GM12878 (cell line): ENCODE measurements at regions not wholly inside any gene's neighbourhood (a gene's known extent, or its start where the extent isn't known, plus 50 kb on each side); places are given as distances from the start of the nearest gene placed in this dataset.
A peak's percentile ranks its signal among the peaks of the same experiment; 100 is the strongest.

ENCODE experiments used
- ATAC-seq: fragments of 200-7000 bp; cut with Tn5 transposase; 3 replicates; pipeline ENCODE4 v1.9.1; 2020; ENCODE audit warnings: mild to moderate bottlenecking, moderate library complexity
- BruUV-seq: library from RNA; stranded (reverse); fragments of 400-500 nt; replicated peaks from 2 replicates; lab custom pipeline; 2021; lab: Mats Ljungman, UMichigan
- CTCF ChIA-PET: fragments of 300-600 bp; sonication (Branson Sonifier 250); formaldehyde crosslinking; extraction: SDS; loops from one replicate; lab custom pipeline; 2021; ENCODE audit warnings: inconsistent platforms; lab: Yijun Ruan, JAX
- POLR2A ChIA-PET: fragments of 350-600 bp; formaldehyde crosslinking; extraction: SDS; loops from one replicate; lab custom pipeline; 2021; ENCODE audit warnings: inconsistent platforms; lab: Charles Lee
- RAD21 ChIA-PET: fragments of 300-600 bp; sonication (Branson Sonifier 250); formaldehyde crosslinking; loops from one replicate; lab custom pipeline; 2023; ENCODE audit warnings: antibody characterized with exemption; ENCODE audit not compliant: unreplicated experiment; lab: Charles Lee
- SMC1A ChIA-PET: fragments of 300-600 bp; sonication (Branson Sonifier 250); formaldehyde crosslinking; loops from one replicate; lab custom pipeline; 2023; ENCODE audit not compliant: unreplicated experiment, uncharacterized antibody; lab: Charles Lee
- DNase-seq: peaks from one replicate; pipeline ENCODE4 v3.0.0-alpha.2; 2011; ENCODE audit warnings: low read depth, low spot score
- FAIRE-seq: peaks from 3 replicates; lab custom pipeline; 2011; peaks lifted over from hg19 to GRCh38; lab: Jason Lieb, UNC
- H2AFZ ChIP-seq: 2 replicates; pipeline ENCODE4 v1.6.0; 2011; ENCODE audit warnings: low read depth, low read length, control low read depth; ENCODE audit not compliant: control insufficient read depth
- H3K27ac ChIP-seq: 2 replicates; pipeline ENCODE4 v1.5.1; 2011; ENCODE audit warnings: control low read depth; ENCODE audit not compliant: control insufficient read depth, insufficient read depth
- H3K27me3 ChIP-seq, 2 experiments: replicated peaks in 1 of 2; 2 replicates each; pipeline versions ENCODE4 v1.6.0 to v1.6.1; 2011; ENCODE audit warnings: low read length in 1 of 2; ENCODE audit not compliant: control insufficient read depth in 2 of 2, insufficient read depth in 2 of 2
- H3K36me3 ChIP-seq, 2 experiments: 2 replicates each; pipeline ENCODE4 v1.5.1; 2011; ENCODE audit warnings: low read length in 1 of 2; ENCODE audit not compliant: control insufficient read depth in 2 of 2, insufficient read depth in 2 of 2
- H3K4me1 ChIP-seq: 2 replicates; pipeline ENCODE4 v1.6.1; 2011; ENCODE audit warnings: mild to moderate bottlenecking, low read length, moderate library complexity, mixed read lengths; ENCODE audit not compliant: control insufficient read depth, insufficient read depth
- H3K4me2 ChIP-seq: 2 replicates; pipeline ENCODE4 v1.6.0; 2011; ENCODE audit warnings: control low read depth; ENCODE audit not compliant: control insufficient read depth, insufficient read depth
- H3K4me3 ChIP-seq: fragments of 200-600 bp; sonication (generic); 2 replicates; pipeline ENCODE4 v1.5.1; 2016
- H3K79me2 ChIP-seq: 2 replicates; pipeline ENCODE4 v1.6.0; 2011; ENCODE audit warnings: low read length; ENCODE audit not compliant: control insufficient read depth, insufficient read depth
- H3K9ac ChIP-seq: 2 replicates; pipeline ENCODE4 v1.8.0; 2011; ENCODE audit warnings: low read length, control low read depth, mixed read lengths; ENCODE audit not compliant: control insufficient read depth, insufficient read depth
- H3K9me3 ChIP-seq: replicated peaks from 3 replicates; pipeline ENCODE4 v1.5.1; 2011; ENCODE audit warnings: mild to moderate bottlenecking, low read length; ENCODE audit not compliant: control insufficient read depth, insufficient read depth
- H4K20me1 ChIP-seq: 2 replicates; pipeline ENCODE4 v1.6.0; 2011; ENCODE audit not compliant: control insufficient read depth, insufficient read depth
- BCL11A ChIP-seq: IDR thresholded peaks from 2 replicates; pipeline ENCODE4 v1.6.1; 2011; ENCODE audit warnings: low read depth, low read length
- CEBPZ ChIP-seq: fragments of 150-350 bp; IDR thresholded peaks from 2 replicates; pipeline ENCODE4 v1.6.1; 2016; ENCODE audit warnings: low read depth, low read length
- CHD2 ChIP-seq: IDR thresholded peaks from 2 replicates; pipeline ENCODE4 v1.6.1; 2011; ENCODE audit warnings: low read depth, low read length, improper control_type of control experiment, borderline replicate concordance
- EED ChIP-seq: sonication (generic); IDR thresholded peaks from 2 replicates; pipeline ENCODE4 v1.6.1; 2016; ENCODE audit warnings: antibody characterized with exemption, low read depth
- ETV6 ChIP-seq, 2 experiments: fragments of 450-650 bp in 1 of 2; IDR thresholded peaks in 1 of 2; conservative IDR thresholded peaks in 1 of 2; 2 replicates each; pipeline ENCODE4 v1.6.1; 2014; ENCODE audit warnings: antibody characterized with exemption in 1 of 2, borderline replicate concordance in 1 of 2, low read depth in 1 of 2, mild to moderate bottlenecking in 1 of 2, moderate library complexity in 1 of 2
- IKZF2 ChIP-seq, 2 experiments: fragments of 450-650 bp; IDR thresholded peaks; 2 replicates each; pipeline ENCODE4 v1.6.1; 2017; ENCODE audit warnings: mild to moderate bottlenecking in 2 of 2, moderate library complexity in 2 of 2
- MEF2B ChIP-seq: fragments of 450-650 bp; IDR thresholded peaks from 2 replicates; pipeline ENCODE4 v1.6.1; 2018; ENCODE audit warnings: mild to moderate bottlenecking, moderate library complexity; ENCODE audit not compliant: partially characterized antibody, poor library complexity, severe bottlenecking
- NFXL1 ChIP-seq: fragments of 450-650 bp; IDR thresholded peaks from 2 replicates; pipeline ENCODE4 v1.6.1; 2017; ENCODE audit warnings: antibody characterized with exemption, mild to moderate bottlenecking, borderline replicate concordance
- NR2F1 ChIP-seq: fragments of 450-650 bp; conservative IDR thresholded peaks from 2 replicates; pipeline ENCODE4 v1.6.1; 2017; ENCODE audit warnings: mild to moderate bottlenecking
- NRF1 ChIP-seq: conservative IDR thresholded peaks from 2 replicates; pipeline ENCODE4 v1.6.1; 2011; ENCODE audit warnings: mild to moderate bottlenecking, low read depth, low read length, improper control_type of control experiment
- PML ChIP-seq: IDR thresholded peaks from 2 replicates; pipeline ENCODE4 v1.6.1; 2012; ENCODE audit warnings: low read length, inconsistent platforms
- RAD51 ChIP-seq: fragments of 450-650 bp; IDR thresholded peaks from 2 replicates; pipeline ENCODE4 v1.6.1; 2016; ENCODE audit warnings: moderate library complexity, mild to moderate bottlenecking, inconsistent platforms
- RFX5 ChIP-seq: IDR thresholded peaks from 2 replicates; pipeline ENCODE4 v1.6.1; 2011; ENCODE audit warnings: low read depth, low read length, improper control_type of control experiment
- ZBTB4 ChIP-seq: fragments of 450-650 bp; formaldehyde crosslinking; IDR thresholded peaks from 2 replicates; pipeline ENCODE4 v1.4.0; 2022; ENCODE audit warnings: mild to moderate bottlenecking, moderate library complexity
- WGBS: methylation state at CpG from one replicate; pipeline ENCODE4 v1.1.6; 2016; ENCODE audit warnings: low lambda C conversion rate; ENCODE audit not compliant: insufficient replicate concordance, insufficient coverage; ENCODE audit errors: missing lambda C conversion rate; 5-methylcytosine and 5-hydroxymethylcytosine counted together
- in situ Hi-C: fragments of 300-500 bp; cut with MboI; formaldehyde crosslinking; loops from 9 replicates; pipeline ENCODE4 v1.14.3; 2018; ENCODE audit warnings: mixed read lengths
- intact Hi-C: fragments of 100-400 bp; cut with micrococcal nuclease; formaldehyde crosslinking; loops from one replicate; pipeline ENCODE4 v1.14.2; 2022; ENCODE audit not compliant: unreplicated experiment

GRCh38 chr5:116375926-116376325, 198.7 kb downstream of the SEMA6A start (continued):
- TF ChIP-seq ZBTB4 (CRISPR knock-in tag): no peak
- no peak for TF ChIP-seq PML
- TF ChIP-seq NR2F1: no peak
- no peak for TF ChIP-seq NFXL1
- TF ChIP-seq NRF1: no peak
- TF ChIP-seq CHD2: no peak
- TF ChIP-seq RFX5: no peak
- TF ChIP-seq MEF2B: no peak

GRCh38 chr5:116374434-116374852, 200.2 kb downstream of the SEMA6A start:
- Histone ChIP-seq H3K36me3 (no peaks in the 10 kb centered on the region), H3K4me1 (peaks cover 7% of the 10 kb centered on the region), H3K27ac (no peak overlapping the region), H4K20me1 (no peaks in the 10 kb centered on the region), H2AFZ (no peak overlapping the region), H3K27me3 (no peaks in the 10 kb centered on the region), H3K9ac (no peak overlapping the region), H3K79me2 (no peaks in the 10 kb centered on the region), H3K9me3 (no peaks in the 10 kb centered on the region), H3K4me2 (no peak overlapping the region), H3K4me3 (no peak overlapping the region)
- WGBS: 52% methylated on average over 4 of the region's 4 CpGs
- ChIA-PET CTCF (interaction anchor here (0.5 to 9.2 kb wide), 7 partner anchors 16 to 183 kb away, joined by 3 to 101 read pairs (median 3); no protein-coding TSS in a partner anchor), POLR2A (interaction anchor here (0.6 to 11.3 kb wide), 5 partner anchors 9 to 240 kb away, joined by 3 to 98 read pairs (median 4); no protein-coding TSS in a partner anchor), RAD21 (interaction anchor here (0.6 to 9.4 kb wide), 10 partner anchors 9 to 389 kb away, joined by 3 to 229 read pairs (median 6); no protein-coding TSS in a partner anchor), SMC1A (interaction anchor here (0.7 to 12.0 kb wide), 15 partner anchors 8 to 298 kb away, joined by 3 to 307 read pairs (median 6); no protein-coding TSS in a partner anchor)
- intact Hi-C loops: loop anchor here (5.0 kb wide), 1 partner anchor 203 kb away; no protein-coding TSS in a partner anchor
- peak; percentile 59 for FAIRE-seq
- in situ Hi-C loops: no loop called here
- no TSS peak for BruUV-seq
- DNase-seq: peak; percentile 64
- peak; percentile 82 for ATAC-seq
- TF ChIP-seq ETV6 (conservative IDR thresholded peaks at IDR 0.05 in 1 of 2, IDR thresholded peaks at IDR 0.05 in 1 of 2; ENCODE audit: borderline replicate concordance in 1 of 2, low read depth in 1 of 2) (peak in 1 of 2 experiments; percentile 43; a peak in 1 of 4 replicates), CEBPZ (no peak), RAD51 (peak; percentile 41; the same call in 1 of the 2 replicates), EED (0 out of 2 replicates have a peak, but pooled peaks have one; percentile 24), BCL11A (0 out of 2 replicates have a peak, but pooled peaks have one; percentile 7), IKZF2 (IDR thresholded peaks at IDR 0.05) (peak; percentile 89 to 94)
